NCI-H524 (cell line): ENCODE measurements at regions not wholly inside any gene's neighbourhood (a gene's known extent, or its start where the extent isn't known, plus 50 kb on each side); places are given as distances from the start of the nearest gene placed in this dataset.

Experiments used
- DNase-seq, 2 experiments: peaks; one replicate each; lab custom pipeline; 2025; lab: John Stamatoyannopoulos, UW

- DNase-seq, result no peak
Observed at GRCh38 chr9:107539427-107540163, 50.0 kb upstream of the KLF4 start.
